Medulla oblongata (tissue), 1 donor: ENCODE measurements at regions not wholly inside any gene's neighbourhood (a gene's known extent, or its start where the extent isn't known, plus 50 kb on each side); places are given as distances from the start of the nearest gene placed in this dataset.

ENCODE experiments used
- DNase-seq: peaks from one replicate; pipeline ENCODE4 v3.0.0-alpha.2; 2015; ENCODE audit errors: extremely low spot score

GRCh38 chr21:17981060-17981740, 162.0 kb upstream of the C21orf91 start:
- DNase-seq: no peak

GRCh38 chr21:17979763-17980162, 160.6 kb upstream of the C21orf91 start:
- DNase-seq: no peak

GRCh38 chr21:17978895-17979294, 159.7 kb upstream of the C21orf91 start:
- no peak for DNase-seq

GRCh38 chr21:17976691-17977090, 157.5 kb upstream of the C21orf91 start:
- DNase-seq: no peak

- no peak for DNase-seq
Observed at GRCh38 chr21:17976139-17976538, 157.0 kb upstream of the C21orf91 start.

GRCh38 chr21:17967319-17967718, 148.2 kb upstream of the C21orf91 start:
- no peak for DNase-seq

- DNase-seq: no peak
Observed at GRCh38 chr21:17964716-17965115, 145.6 kb upstream of the C21orf91 start.

GRCh38 chr21:17964199-17964598, 145.0 kb upstream of the C21orf91 start:
- DNase-seq: no peak

GRCh38 chr21:17950591-17950990, 131.4 kb upstream of the C21orf91 start:
- no peak for DNase-seq

GRCh38 chr21:17949421-17949820, 130.3 kb upstream of the C21orf91 start:
- no peak for DNase-seq

GRCh38 chr21:17947531-17947930, 128.4 kb upstream of the C21orf91 start:
- no peak for DNase-seq

- DNase-seq: no peak
Observed at GRCh38 chr21:17931080-17931479, 111.9 kb upstream of the C21orf91 start.

- no peak for DNase-seq
Observed at GRCh38 chr21:17930093-17930492, 110.9 kb upstream of the C21orf91 start.

- DNase-seq: no peak
Observed at GRCh38 chr21:17929510-17929909, 110.4 kb upstream of the C21orf91 start.

- peak; percentile 58 for DNase-seq
Observed at GRCh38 chr21:17925899-17926298, 106.7 kb upstream of the C21orf91 start.

- DNase-seq: peak; percentile 70
Observed at GRCh38 chr21:17925000-17925610, 105.9 kb upstream of the C21orf91 start.

- DNase-seq: no peak
Observed at GRCh38 chr21:17921579-17922530, 102.7 kb upstream of the C21orf91 start.

GRCh38 chr21:17915976-17916375, 96.8 kb upstream of the C21orf91 start:
- no peak for DNase-seq

GRCh38 chr21:17911628-17912027, 92.5 kb upstream of the C21orf91 start:
- DNase-seq: no peak

GRCh38 chr21:17903929-17904639, 84.9 kb upstream of the C21orf91 start:
- DNase-seq: no peak

- DNase-seq: peak; percentile 73
Observed at GRCh38 chr21:17903029-17903806, 84.1 kb upstream of the C21orf91 start.
